KMS-11 (cell line): ENCODE measurements at regions not wholly inside any gene's neighbourhood (a gene's known extent, or its start where the extent isn't known, plus 50 kb on each side); places are given as distances from the start of the nearest gene placed in this dataset.

ENCODE experiments used
- H2AFZ ChIP-seq: fragments of 200-600 bp; sonication (generic); 2 replicates; pipeline ENCODE4 v1.6.1; 2016; ENCODE audit warnings: antibody characterized with exemption, mixed run types, low read depth
- H3K27ac ChIP-seq: fragments of 200-600 bp; sonication (generic); 2 replicates; pipeline ENCODE4 v1.6.1; 2016; ENCODE audit warnings: mild to moderate bottlenecking, mixed run types
- H3K27me3 ChIP-seq: fragments of 200-600 bp; sonication (generic); 2 replicates; pipeline ENCODE4 v1.6.1; 2017; ENCODE audit warnings: mild to moderate bottlenecking, low read depth, mixed run types, moderate library complexity; ENCODE audit not compliant: insufficient read depth
- H3K36me3 ChIP-seq: fragments of 200-600 bp; sonication (generic); 2 replicates; pipeline ENCODE4 v1.6.1; 2017; ENCODE audit warnings: mild to moderate bottlenecking, mixed run types; ENCODE audit not compliant: insufficient read depth
- H3K4me1 ChIP-seq: fragments of 200-600 bp; sonication (generic); 2 replicates; pipeline ENCODE4 v1.6.1; 2016; ENCODE audit warnings: mild to moderate bottlenecking, low read depth, mixed run types; ENCODE audit not compliant: poor library complexity, severe bottlenecking
- H3K4me2 ChIP-seq: fragments of 200-600 bp; sonication (generic); 2 replicates; pipeline ENCODE4 v1.7.0; 2016; ENCODE audit warnings: mild to moderate bottlenecking, mixed run types
- H3K4me3 ChIP-seq: fragments of 200-600 bp; sonication (generic); IDR thresholded peaks from 2 replicates; pipeline ENCODE4 v1.6.1; 2017; ENCODE audit warnings: low read depth, low read length, mixed read lengths; ENCODE audit not compliant: insufficient read depth
- H3K79me2 ChIP-seq: fragments of 200-600 bp; sonication (generic); 2 replicates; pipeline ENCODE4 v1.6.1; 2016; ENCODE audit warnings: low read depth, mixed run types; ENCODE audit not compliant: insufficient read depth
- H3K9ac ChIP-seq: fragments of 200-600 bp; sonication (generic); 2 replicates; pipeline ENCODE4 v1.6.1; 2016; ENCODE audit warnings: mild to moderate bottlenecking, mixed run types
- H4K20me1 ChIP-seq: fragments of 200-600 bp; sonication (generic); 2 replicates; pipeline ENCODE4 v1.6.1; 2016; ENCODE audit warnings: mild to moderate bottlenecking, mixed run types; ENCODE audit not compliant: insufficient read depth
- TF ChIP-seq, protein P1 (sequence below): fragments of 200-600 bp; sonication (generic); conservative IDR thresholded peaks from 2 replicates; pipeline ENCODE4 v1.6.1; 2017; ENCODE audit warnings: low read depth, mild to moderate bottlenecking, antibody characterized with exemption, low read length, moderate library complexity, mixed read lengths

GRCh38 chr6:132995432-132995831 is 181.1 kb downstream of the RPS12 start:
- no peak overlapping the region for H3K4me3 ChIP-seq
- peaks cover 20% of the 10 kb centered on the region for H3K4me1 ChIP-seq
- no peaks in the 10 kb centered on the region for H3K27me3 ChIP-seq
- H2AFZ ChIP-seq = no peak overlapping the region
- no peak overlapping the region for H3K9ac ChIP-seq
- no peaks in the 10 kb centered on the region for H4K20me1 ChIP-seq
- H3K4me2 ChIP-seq = no peak overlapping the region
- TF ChIP-seq, protein P1, sequence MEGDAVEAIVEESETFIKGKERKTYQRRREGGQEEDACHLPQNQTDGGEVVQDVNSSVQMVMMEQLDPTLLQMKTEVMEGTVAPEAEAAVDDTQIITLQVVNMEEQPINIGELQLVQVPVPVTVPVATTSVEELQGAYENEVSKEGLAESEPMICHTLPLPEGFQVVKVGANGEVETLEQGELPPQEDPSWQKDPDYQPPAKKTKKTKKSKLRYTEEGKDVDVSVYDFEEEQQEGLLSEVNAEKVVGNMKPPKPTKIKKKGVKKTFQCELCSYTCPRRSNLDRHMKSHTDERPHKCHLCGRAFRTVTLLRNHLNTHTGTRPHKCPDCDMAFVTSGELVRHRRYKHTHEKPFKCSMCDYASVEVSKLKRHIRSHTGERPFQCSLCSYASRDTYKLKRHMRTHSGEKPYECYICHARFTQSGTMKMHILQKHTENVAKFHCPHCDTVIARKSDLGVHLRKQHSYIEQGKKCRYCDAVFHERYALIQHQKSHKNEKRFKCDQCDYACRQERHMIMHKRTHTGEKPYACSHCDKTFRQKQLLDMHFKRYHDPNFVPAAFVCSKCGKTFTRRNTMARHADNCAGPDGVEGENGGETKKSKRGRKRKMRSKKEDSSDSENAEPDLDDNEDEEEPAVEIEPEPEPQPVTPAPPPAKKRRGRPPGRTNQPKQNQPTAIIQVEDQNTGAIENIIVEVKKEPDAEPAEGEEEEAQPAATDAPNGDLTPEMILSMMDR = no peak
- H3K79me2 ChIP-seq = no peaks in the 10 kb centered on the region
- no peak overlapping the region for H3K27ac ChIP-seq
- H3K36me3 ChIP-seq = no peaks in the 10 kb centered on the region

DNA sequence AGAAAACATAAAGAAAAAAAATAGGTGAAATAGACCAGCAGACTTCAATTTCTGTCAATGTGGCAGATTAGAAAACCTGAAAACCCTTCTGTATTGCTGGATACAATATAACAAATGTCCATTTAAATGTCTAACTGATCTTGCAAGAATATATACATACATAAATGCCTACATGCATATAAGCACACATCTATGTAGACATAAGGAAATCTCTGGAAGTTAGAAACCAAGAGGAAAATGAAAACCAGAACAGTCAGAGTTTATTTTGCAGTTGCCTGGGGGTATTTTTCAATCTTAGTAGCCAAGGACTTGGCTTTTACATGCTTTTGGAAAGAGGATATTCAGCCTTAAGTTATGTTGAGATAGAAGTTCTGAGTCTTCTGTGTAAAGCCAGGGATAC is 184.0 kb downstream of the RPS12 start:
- Histone ChIP-seq H3K36me3 (no peaks in the 10 kb centered on the region), H3K27ac (no peak overlapping the region), H3K27me3 (no peaks in the 10 kb centered on the region), H3K4me1 (peaks cover 17% of the 10 kb centered on the region), H3K4me3 (no peak overlapping the region), H4K20me1 (no peaks in the 10 kb centered on the region), H3K9ac (no peak overlapping the region), H3K4me2 (no peak overlapping the region), H3K79me2 (no peaks in the 10 kb centered on the region), H2AFZ (no peak overlapping the region)
- TF ChIP-seq, protein P1 = no peak

- TF ChIP-seq, protein P1 = no peak
- H3K4me3 ChIP-seq = no peak overlapping the region
- no peak overlapping the region for H3K9ac ChIP-seq
- no peak overlapping the region for H3K4me2 ChIP-seq
- no peaks in the 10 kb centered on the region for H3K79me2 ChIP-seq
- H3K36me3 ChIP-seq = no peaks in the 10 kb centered on the region
- H3K4me1 ChIP-seq = peaks cover 2% of the 10 kb centered on the region
- no peaks in the 10 kb centered on the region for H4K20me1 ChIP-seq
- no peaks in the 10 kb centered on the region for H3K27me3 ChIP-seq
- no peak overlapping the region for H2AFZ ChIP-seq
- no peak overlapping the region for H3K27ac ChIP-seq
These were observed 186.7 kb downstream of the RPS12 start for GRCh38 chr6:133001040-133001565.

DNA sequence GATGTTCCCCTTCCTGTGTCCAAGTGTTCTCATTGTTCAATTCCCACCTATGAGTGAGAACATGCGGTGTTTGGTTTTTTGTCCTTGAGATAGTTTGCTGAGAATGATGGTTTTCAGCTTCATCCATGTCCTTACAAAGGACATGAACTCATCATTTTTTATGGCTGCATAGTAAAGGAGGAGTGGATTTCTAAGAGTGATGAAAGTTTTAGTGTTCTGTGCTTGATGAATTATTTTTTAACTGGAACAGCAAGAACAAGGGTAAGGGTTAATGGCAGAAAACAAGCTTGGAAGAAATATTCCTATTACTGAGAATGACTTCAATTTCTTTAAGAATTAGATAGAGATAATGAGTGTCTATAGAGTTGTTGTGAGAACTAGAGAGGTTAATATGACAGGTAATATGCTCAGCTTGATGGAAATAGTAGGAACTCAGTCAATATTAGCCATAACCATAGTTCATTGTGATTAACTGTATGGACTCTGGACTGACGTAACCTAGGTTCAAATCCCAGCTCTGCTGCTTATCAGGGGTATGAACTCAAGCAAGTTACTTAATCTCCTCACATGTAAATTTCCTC is 190.0 kb downstream of the RPS12 start:
- H3K4me1 ChIP-seq = no peaks in the 10 kb centered on the region
- no peaks in the 10 kb centered on the region for H3K79me2 ChIP-seq
- H3K9ac ChIP-seq = no peak overlapping the region
- H3K4me2 ChIP-seq = no peak overlapping the region
- H3K27me3 ChIP-seq = no peaks in the 10 kb centered on the region
- H3K27ac ChIP-seq = no peak overlapping the region
- H3K36me3 ChIP-seq = no peaks in the 10 kb centered on the region
- H3K4me3 ChIP-seq = no peak overlapping the region
- TF ChIP-seq, protein P1 = no peak
- H4K20me1 ChIP-seq = no peaks in the 10 kb centered on the region
- no peak overlapping the region for H2AFZ ChIP-seq
